Activated CD4-positive, alpha-beta T cell treated with anti-CD3 and anti-CD28 coated beads, Interleukin-2, amount 50 U/mL, for 4 hours (primary cell): ENCODE measurements at regions not wholly inside any gene's neighbourhood (a gene's known extent, or its start where the extent isn't known, plus 50 kb on each side); places are given as distances from the start of the nearest gene placed in this dataset.
"Not testable (repeated sequence)": the region's sequence is repeated elsewhere in the genome, so short reads cannot be mapped to it uniquely, and the experiment has no call there.

Experiments
- DNase-seq, 2 experiments: peaks; one replicate each; pipeline ENCODE4 v3.0.0-alpha.2; 2020

DNA sequence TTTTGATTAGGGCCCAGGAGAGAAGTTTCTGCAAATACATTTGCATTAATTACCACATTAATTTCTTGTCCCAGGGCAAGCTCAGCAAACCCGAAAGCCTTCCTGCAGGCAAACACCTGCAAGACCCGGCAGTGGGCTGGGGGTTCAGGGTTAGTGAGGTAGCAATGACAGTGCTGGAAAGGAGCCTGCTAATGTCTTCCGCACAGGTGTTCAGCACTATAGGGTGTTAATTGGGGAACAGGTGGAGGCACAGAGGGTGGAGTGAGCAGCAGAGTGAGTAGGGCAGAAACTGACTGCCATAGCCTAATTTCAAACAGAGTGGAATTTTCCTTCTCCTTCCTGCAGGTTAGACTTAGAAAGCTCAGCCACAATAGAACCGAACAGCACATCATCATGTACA lies 50.9 kb upstream of the UBASH3B start:
- no peak for DNase-seq

DNA sequence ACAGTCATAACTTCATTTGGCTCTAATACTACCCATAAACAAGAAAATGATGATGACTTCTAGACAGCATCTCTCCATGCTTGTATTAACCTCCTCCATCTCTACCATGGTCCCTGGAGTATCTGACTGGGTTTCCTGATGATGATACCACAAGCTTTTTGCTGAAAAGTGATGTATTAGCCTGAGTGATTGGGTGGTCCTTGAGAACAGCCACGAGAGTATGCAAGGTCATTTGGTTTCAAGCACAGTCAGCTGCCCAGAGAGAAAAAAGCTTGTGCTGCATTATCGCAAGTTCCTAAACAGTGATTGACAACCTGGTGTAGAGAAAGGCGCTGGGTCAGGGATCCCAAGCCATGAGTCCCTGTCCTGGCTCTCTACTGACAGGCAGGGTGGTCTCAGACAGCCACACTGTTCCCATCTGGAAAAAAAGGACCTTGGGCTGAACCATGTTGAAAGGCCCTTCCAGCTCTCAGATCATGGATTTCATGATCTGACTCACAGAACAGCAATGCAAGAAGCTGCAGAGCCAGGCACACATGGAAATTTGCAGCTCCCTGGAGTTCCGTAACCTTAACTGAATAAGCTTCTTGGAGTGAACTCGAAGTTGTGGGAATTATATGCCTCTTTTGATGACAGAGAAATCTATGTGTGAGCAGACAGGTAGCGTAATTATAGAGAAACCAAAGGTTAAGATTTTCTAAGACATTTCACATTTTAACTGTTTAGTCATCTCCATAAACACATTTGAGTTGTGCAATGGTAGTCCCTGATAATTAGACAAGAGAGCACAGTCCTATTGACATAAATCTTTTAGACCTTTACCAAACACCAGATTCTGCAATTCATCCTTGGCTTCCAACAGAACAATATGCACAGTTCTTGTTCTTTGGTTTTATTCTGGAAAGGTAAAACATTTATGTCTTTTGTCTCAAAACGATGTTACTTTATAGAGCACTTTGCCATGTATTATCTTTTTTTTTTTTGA lies 54.1 kb upstream of the UBASH3B start:
- DNase-seq, result no peak

DNA sequence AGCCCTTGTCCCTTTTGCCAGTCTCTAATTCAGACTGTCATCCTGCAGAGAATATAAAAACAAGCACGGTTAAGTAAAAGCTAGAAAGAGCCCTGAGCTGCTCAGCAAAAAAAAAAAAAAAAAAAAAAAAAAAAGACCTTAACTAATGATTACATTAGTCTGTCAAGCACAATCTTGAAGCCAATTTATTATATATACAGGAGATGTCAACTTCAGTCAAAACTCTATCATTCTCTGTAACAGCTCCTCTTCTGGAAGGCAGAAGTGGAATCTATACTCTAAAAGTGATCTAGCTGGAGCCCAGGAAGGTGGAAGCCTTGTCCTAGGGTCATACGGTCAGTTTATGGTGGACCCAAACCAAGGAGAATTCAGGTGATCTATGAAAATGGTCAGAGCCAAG lies 55.2 kb upstream of the UBASH3B start:
- DNase-seq, result no peak

DNA sequence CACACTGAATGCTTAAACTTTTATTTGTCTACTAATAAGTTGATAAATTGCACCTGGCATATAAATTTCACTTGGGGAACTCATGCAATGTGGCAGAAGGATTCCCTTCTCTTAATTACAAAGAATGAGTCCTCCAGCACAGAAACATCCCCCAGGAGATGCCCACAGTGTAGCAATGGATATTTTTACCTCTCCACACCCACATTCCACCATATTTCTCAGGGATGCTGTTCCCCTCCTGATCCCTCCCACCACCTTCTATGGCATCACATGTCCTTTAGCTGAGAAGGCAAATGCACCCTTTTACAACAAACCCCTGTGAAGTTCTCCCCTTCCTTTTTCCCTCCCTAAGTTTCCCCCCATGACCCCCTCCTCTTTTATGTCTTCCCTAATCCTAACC lies 56.1 kb upstream of the UBASH3B start:
- no peak for DNase-seq

DNA sequence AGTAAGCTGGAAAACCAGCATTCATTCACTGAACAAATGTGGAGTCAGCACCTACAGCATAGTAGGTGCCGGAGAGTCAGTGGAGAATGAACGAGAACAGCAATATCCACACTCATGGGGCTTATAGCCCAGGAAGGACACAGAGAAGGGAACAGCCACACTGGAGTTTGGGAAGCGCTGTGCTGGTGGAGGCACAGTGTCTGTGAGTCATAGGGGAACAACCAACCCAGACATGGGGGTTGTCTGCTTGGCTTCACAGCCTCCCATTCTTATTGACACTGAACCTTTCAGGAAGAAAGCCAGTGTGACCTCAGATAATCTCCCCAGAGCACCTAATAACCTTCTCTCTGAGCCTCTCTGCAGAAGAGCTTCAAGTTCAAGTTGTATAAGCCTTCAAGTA lies 56.6 kb upstream of the UBASH3B start:
- no peak for DNase-seq

DNA sequence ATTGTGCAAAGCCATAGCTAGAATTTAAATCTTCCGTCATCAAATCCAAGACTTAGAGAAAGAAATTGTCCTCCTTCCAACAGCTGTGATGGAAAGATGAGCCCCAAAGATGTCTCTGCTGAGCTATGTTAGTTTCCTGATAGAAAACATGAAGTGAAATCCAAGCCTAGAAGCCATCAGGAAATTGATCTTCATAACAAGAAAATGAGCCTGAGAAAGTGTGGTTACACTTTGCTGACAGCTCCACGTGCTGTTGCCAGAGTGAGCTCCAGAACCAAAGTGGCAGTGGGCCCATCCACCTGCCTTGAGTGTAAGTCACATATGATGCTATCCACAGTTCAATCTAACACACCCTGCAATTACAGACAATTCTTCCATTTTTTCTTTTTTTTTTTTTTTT lies 58.0 kb upstream of the UBASH3B start:
- no peak for DNase-seq

DNA sequence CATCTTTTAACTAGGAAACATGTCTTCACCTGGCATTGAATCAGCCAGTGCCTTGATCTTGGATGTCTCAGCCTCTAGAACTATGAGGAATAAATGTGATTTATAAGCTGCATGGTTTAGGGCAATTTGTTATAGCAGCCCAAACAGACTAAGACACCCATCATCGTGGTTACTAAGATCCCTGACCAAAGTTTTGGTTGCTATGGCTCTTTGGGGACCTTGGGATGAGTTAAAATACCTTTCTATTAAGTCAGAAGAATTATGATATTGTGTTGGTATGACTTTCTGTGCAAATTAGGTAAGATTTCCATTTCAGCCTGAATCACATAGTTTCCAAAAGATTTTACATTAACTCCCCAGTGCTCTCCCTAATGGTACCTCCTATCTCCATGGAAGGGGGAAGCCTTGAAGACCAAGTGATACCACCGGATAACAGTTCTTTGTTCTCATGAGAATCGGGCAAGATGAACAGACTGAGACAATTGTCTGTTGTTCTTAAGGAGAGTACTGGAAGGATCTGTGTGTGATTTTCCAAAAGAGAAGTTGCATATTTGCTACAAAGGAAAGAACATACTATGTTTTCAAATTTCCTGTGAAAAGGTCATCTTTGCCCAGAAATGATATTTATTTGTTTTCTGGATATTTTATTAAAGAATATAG lies 60.4 kb upstream of the UBASH3B start:
- no peak for DNase-seq

DNA sequence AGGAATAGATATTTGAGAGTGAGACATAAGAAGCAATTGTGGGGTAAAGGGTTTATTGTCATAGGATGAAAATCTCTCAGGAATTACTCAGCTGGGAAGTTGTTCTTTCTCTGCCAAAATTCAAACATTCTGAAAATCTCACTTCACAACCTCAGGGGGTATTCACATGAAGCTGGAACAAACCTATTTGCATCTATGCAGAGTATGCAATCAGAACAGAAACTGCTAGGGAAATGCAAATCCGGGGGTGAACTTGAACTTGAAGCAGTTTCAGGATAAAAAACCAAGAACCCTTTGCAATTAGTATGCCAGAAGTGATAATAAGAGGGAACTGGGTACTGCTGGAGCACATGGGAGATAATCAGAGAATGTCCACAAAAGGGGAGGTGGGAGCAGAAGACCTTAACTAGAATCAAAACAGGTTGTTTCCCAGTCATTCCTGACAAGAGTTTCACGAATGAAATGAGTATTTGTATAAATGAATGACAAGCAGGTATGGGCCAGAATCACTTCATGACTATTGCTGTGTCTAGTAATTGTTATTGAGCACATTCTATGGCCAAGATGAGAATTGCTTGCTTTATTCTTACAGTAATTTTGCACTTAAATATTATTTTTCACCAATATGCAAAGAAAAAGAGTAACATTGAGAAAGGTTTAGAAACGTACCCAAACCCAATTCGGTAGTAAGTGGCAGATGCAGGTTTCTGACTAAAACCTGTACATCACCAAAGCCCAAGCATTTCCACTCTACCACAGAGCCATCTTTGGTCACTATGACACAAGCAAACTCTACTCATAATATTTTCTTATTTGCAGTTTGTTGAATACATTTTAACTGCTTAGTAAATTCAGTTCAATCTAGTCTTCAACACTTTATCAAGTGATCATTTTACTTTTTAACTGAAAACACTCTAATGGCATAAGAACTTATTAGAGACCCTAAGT lies 61.8 kb upstream of the UBASH3B start:
- DNase-seq, result no peak

DNA sequence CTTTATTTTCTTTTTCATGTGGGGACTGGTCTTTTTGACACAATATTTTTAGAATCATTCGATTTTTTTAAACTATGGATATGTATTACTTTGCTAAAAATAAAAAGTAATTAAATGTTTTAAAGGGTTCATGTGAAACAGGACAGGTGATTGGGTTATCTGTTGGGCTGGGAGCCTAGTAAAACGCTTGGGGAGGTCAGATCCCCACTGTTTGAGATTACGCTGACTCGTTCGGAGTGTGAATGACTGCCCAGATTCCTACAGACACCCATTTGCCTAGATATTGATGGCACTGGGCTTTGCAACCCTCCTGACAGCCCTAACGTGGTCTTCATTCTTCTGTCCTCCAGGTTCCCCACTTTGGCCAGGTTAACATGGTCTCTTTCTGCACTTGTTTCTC lies 62.9 kb upstream of the UBASH3B start:
- DNase-seq, result no peak

DNA sequence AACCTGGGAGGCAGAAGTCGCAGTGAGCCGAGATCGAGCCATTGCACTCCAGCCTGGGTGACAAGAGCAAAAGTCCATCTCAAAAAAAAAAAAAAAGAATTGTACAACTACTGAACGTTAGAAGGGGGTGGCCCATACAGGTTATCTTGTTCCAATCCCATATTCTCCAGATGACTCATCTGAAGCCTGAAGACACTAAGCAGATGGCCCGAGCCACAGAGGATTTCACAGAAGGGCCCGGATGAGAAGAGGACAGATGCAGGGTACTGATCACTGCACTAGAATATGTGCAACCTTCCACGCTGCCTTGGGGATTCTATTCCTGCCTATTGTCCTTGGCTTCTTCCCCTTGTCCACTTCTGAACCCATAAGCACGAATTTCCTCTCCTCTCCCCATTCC lies 70.9 kb upstream of the UBASH3B start:
- DNase-seq, result no peak

DNA sequence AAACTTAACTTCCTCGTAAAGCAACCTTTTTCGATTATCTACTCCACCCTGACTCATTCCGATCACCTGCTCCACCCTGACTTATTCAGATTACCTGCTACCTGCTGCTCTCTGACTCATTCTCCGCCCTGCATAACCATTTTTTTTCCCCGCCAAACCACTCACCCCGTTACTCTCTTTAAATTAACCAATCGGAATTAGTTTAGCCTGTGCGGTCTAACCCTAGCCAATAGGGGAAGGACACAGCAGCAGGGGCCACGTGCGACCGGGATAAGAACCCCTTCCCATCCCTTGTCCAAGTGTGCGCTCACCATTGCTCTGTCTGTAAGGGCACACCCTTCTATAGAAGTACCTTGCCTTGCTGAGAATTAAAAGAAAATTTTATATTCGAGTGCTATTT lies 75.5 kb upstream of the UBASH3B start:
- DNase-seq, result not testable (repeated sequence)

DNA sequence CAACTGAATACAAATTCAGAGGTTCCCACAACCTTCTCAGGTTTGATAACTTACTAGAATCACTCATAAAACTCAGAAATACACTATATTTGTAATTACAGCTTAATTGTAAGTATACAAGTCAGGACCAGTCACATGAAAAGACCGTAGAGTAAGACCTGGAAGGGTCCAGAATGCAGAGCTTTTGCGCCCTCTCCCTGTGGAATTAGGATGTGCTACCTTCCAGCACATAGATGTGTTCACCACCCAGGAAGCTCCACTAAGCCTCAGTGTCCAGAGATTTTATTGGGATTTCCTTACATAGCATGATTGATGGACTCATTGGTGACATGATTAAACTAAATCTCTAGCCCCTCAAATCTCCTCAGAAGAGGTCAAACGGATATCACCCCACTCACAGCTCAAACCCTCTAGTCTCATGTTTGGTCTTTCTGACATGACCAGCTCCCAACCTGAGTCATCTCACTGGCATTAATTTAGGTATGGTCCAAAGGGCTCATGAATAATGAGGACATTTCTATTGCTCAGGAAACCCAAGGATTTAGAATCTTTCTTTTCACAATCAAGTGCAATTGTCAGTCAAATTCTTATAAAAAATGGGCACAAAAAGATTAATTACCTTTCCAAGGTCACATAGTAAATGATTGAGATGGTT lies 77.2 kb upstream of the UBASH3B start:
- no peak for DNase-seq

DNA sequence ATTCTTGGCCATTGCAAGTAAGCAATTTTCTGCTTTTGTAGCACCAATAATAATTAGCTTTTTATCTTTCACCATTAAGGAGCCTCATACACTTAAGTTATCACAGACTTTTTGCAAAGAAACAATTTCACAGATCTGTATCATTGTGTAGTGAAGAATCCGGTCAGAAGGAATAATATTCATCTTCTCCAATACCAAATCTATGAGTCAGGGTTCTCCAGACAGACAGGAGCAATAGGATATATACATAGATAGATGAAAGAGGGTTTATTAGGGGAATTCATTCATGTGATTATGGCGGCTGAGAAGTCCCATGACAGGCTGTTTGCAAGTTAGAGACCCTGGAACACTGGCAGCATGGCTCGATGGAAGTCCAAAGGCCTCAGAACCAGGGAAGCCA lies 82.9 kb upstream of the UBASH3B start:
- DNase-seq, result no peak

DNA sequence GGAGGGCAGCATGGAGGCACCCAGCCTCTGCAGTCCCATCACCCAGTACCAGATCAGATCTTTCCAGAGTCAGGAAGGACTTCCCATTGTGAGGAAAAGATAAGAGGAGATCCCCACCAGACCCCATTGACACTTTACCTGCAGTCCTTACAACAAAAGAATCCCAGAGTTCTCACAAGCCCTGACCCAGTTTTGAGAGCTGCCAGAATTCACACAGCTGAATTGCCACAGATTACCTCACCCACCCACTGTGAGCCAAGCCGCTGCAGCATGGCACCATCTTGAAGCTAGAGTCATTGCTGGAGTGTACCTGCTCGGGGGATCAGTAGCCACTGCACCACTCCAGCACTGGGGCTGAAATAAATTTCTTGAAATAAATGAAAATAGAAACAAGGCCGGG lies 91.8 kb upstream of the UBASH3B start:
- no peak for DNase-seq

DNA sequence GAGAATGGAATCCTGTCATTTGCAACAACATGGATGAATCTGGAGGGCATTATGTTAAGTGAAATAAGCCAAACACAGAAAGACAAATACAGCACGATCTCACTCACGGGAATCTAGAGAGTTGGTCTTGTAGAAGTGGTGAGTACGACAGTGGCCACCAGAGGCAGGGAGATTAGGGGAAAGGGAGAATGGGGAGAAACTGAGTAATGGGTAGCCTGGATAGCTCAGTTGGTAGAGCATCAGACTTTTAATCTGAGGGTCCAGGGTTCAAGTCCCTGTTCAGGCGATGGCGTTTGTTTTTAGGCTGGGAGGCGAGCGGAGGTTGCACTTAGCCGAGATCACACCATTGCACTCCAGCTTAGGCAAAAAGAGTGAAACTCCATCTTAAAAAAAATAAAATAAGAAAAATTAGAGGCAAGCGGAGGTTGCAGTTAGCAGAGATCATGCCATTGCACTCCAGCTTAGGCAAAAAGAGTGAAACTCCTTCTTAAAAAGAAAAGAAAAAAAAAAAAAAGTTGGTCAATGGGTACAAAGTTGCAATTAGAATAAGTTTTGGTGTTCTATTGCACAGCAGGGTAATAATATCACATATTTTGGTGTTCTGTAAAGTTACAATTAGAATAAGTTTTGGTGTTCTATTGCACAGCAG lies 95.7 kb upstream of the UBASH3B start:
- no peak for DNase-seq

DNA sequence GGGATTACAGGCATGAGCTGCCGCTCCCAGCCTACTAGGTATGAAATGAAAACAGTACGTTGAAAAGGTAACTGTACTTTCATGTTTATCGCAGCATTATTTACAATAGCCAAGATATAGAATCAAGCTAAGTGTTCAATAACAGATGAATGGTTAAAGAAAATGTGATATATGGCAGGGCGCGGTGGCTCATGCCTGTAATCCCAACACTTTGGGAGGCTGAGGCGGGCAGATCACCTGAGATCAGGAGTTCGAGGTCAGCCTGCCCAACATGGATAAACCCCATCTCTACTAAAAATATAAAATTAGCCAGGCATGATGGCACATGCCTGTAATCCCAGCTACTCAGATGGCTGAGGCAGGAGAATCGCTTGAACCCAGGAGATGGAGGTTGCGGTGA lies 96.3 kb upstream of the UBASH3B start:
- not testable (repeated sequence) for DNase-seq

DNA sequence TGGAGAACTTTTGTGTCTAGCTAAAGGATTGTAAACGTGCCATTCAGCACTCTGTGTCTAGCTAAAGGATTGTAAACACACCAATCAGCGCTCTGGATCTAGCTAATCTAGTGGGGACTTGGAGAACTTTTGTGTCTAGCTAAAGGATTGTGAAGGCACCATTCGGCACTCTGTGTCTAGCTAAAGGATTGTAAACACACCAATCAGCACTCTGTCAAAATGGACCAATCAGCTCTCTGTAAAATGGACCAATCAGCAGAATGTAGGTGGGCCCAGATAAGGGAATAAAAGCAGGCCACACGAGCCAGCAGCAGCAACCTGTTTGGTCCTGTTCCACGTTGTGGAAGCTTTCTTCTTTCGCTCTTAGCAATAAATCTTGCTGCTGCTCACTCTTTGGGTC lies 98.4 kb upstream of the UBASH3B start:
- not testable (repeated sequence) for DNase-seq

DNA sequence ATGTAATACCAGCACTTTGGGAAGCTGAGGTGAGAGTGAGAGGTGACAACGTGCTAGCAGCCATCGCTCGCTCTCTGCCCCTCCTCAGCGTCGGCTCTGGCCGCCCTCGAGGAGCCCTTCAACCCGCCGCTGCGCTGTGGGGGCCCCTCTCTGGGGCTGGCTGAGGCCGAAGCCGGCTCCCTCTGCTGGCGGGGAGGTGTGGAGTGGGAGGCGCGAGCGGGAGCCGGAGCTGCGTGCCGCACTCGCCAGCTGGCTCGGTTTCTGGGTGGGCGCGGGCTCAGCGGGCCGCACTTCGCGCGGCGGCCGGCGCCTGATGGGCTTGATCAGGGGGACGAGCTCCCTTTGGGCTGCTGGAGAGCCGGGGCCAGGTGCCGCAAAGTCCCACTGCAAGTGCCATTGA lies 98.9 kb upstream of the UBASH3B start:
- DNase-seq, result no peak

DNA sequence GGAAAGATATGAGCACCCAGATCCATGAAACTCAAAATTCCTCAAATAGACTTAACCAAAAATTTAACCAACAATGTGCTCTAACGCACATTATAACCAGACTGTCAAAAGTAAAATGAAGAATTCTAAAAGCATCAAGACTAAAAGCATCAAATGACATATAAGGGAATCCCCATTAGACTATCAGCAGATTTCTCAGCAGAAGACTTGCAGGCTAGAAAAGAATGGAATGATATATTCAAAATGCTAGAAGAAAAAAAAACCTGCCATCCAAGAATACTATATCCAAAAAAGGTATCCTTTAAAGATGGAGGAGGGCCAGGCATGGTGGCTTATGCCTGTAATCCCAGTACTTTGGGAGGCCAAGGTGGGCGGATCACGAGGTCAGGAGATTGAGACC lies 117.5 kb upstream of the UBASH3B start:
- DNase-seq, result no peak

DNA sequence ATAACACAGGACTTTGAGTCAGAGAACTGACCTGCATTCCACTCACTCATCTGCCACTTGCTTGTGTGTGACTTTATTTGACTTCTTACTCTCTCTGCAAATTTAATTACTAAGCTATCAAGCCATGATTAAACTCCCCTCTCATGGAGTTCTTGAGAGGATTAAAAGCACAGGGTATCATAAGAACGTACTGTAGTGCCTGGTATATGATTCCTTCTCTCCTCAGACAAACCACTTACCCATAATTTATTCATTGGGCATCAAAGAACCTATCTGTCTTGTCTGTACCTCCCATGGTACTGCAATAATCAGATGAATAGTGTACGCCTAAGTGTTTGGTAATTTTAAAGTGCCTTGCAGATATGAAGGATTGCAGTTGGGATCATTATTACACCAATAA lies 130.6 kb upstream of the UBASH3B start:
- no peak for DNase-seq

DNA sequence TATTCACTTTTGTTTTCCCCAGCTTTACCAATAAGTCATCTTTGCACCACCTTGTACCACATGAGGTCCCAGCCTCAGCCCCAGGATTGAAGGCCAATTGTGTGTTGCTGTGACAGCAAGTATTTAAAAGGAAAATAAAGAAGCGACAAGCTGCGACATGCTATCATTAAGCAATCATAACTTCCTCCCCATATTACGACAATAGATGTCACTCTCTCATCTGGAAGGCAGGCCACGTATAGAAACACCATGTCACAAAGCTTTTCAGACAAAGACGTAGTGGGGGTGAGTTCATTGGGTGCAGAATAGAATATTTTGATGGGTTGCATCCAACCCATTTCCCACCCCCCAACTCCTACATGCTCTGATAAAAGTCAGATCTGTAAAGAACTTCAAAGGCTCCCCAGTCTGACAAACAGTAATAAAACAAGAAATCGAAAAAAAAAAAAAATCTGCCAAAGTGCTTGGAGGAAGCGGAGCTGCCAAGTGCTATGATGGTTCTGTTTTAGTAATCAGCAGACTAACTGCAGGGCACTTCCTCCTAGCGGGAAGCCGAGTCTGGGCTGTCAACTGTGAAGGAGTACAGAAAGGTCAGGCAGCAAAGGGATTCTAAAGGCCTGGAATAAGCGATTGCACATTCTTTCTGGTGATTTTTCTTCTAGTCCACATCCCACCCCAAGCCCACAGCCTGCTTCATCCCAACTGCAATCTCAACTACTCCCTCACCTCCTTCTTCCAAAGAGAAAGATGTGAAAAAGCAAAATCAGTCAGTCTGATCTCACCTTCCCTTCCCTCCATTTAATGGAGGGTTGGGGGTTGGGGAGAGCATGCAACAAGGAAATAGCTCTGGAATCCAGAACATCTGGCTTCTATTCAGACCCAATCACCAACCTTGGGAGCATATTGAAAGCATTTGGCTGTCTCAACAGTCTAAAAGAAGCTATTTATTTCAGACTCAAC lies 131.4 kb upstream of the UBASH3B start:
- DNase-seq, result no peak
